SK-N-SH (cell line): ENCODE measurements at regions not wholly inside any gene's neighbourhood (a gene's known extent, or its start where the extent isn't known, plus 50 kb on each side); places are given as distances from the start of the nearest gene placed in this dataset.
"Not testable (repeated sequence)": the region's sequence is repeated elsewhere in the genome, so short reads cannot be mapped to it uniquely, and the experiment has no call there.

ENCODE experiments used
- CTCF ChIP-seq: fragments of 200-600 bp; sonication (generic); IDR thresholded peaks from 2 replicates; pipeline ENCODE4 v1.6.1; 2017; ENCODE audit warnings: antibody characterized with exemption, mild to moderate bottlenecking, moderate library complexity
- FOSL2 ChIP-seq: IDR thresholded peaks from 2 replicates; pipeline ENCODE4 v1.4.0; 2012; ENCODE audit warnings: low read depth, mild to moderate bottlenecking, moderate library complexity, borderline replicate concordance
- FOXM1 ChIP-seq: IDR thresholded peaks from 2 replicates; pipeline ENCODE4 v1.4.0; 2012; ENCODE audit warnings: low read depth, mild to moderate bottlenecking
- GABPA ChIP-seq: IDR thresholded peaks from 2 replicates; pipeline ENCODE4 v1.4.0; 2012; ENCODE audit warnings: low read depth, mild to moderate bottlenecking
- POLR2AphosphoS5 ChIP-seq: IDR thresholded peaks from 2 replicates; pipeline ENCODE4 v1.6.1; 2012; ENCODE audit warnings: low read depth, low read length
- RCOR1 ChIP-seq: fragments of 150-350 bp; IDR thresholded peaks from 2 replicates; pipeline ENCODE4 v1.6.1; 2017; ENCODE audit warnings: antibody characterized with exemption, low read length
- REST ChIP-seq: IDR thresholded peaks from 2 replicates; pipeline ENCODE4 v1.6.1; 2012; ENCODE audit warnings: mild to moderate bottlenecking, low read depth, low read length, moderate library complexity
- YY1 ChIP-seq: IDR thresholded peaks from 2 replicates; pipeline ENCODE4 v1.4.0; 2012; ENCODE audit warnings: low read depth, mild to moderate bottlenecking
- ZBTB33 ChIP-seq: IDR thresholded peaks from 2 replicates; pipeline ENCODE4 v1.4.0; 2012; ENCODE audit warnings: low read depth, borderline replicate concordance

GRCh38 chr4:163737846-163738245, 243.4 kb downstream of the TMA16 start:
- not testable (repeated sequence) for TF ChIP-seq CTCF, POLR2AphosphoS5, YY1, RCOR1, REST, ZBTB33, FOXM1, GABPA, FOSL2
